ENCODE measurements at regions not wholly inside any gene's neighbourhood (a gene's known extent, or its start where the extent isn't known, plus 50 kb on each side); places are given as distances from the start of the nearest gene placed in this dataset.
A peak's percentile ranks its signal among the peaks of the same experiment; 100 is the strongest.

DNA sequence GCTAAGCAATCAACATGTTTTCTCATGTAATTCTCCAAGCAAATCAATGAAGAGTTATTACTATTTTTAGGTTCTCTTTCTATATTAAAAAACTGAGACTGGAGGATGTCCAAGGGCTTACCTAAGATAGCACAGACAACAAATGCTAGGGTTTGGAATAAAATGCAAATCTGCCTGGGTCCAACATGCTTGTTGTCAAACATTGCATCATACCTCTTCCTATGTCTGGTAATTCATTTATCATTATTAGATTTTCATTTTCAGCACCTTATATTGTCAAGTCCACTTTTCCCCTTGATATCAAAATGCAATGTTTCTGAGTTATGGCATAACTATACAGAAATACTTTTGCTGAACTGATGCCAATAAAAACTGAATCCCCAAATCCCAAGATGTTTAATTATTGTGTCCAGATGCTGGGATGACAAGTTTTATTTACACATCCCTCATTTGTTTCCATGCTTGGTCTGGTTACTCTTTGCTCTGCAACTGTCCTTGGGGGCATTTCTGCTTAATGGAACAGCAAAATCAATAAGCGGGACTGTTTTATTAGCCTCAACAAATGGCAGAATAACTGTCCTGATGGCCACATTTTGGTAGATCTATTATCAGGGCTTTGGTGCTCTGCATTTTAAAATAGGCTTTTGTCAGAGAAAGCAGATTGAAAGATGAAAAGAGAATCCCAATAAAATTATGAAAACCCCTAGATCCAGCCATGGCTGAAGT, 86.0 kb downstream of the C11orf87 start:
- no peak for DNase-seq (ENCODE audit: low read depth)
- no peak for TF ChIP-seq POLR2A (IDR thresholded peaks at IDR 0.05; ENCODE audit: extremely low read depth, insufficient read length)
- TF ChIP-seq, protein P1, sequence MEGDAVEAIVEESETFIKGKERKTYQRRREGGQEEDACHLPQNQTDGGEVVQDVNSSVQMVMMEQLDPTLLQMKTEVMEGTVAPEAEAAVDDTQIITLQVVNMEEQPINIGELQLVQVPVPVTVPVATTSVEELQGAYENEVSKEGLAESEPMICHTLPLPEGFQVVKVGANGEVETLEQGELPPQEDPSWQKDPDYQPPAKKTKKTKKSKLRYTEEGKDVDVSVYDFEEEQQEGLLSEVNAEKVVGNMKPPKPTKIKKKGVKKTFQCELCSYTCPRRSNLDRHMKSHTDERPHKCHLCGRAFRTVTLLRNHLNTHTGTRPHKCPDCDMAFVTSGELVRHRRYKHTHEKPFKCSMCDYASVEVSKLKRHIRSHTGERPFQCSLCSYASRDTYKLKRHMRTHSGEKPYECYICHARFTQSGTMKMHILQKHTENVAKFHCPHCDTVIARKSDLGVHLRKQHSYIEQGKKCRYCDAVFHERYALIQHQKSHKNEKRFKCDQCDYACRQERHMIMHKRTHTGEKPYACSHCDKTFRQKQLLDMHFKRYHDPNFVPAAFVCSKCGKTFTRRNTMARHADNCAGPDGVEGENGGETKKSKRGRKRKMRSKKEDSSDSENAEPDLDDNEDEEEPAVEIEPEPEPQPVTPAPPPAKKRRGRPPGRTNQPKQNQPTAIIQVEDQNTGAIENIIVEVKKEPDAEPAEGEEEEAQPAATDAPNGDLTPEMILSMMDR (IDR thresholded peaks at IDR 0.05; ENCODE audit: low read depth, low read length): no peak
- no peak for TF ChIP-seq MYC (IDR thresholded peaks at IDR 0.05; ENCODE audit: low read depth, low read length)
- no peak overlapping the region for H3K4me3 ChIP-seq (ENCODE audit: low read depth, low read length)

DNA sequence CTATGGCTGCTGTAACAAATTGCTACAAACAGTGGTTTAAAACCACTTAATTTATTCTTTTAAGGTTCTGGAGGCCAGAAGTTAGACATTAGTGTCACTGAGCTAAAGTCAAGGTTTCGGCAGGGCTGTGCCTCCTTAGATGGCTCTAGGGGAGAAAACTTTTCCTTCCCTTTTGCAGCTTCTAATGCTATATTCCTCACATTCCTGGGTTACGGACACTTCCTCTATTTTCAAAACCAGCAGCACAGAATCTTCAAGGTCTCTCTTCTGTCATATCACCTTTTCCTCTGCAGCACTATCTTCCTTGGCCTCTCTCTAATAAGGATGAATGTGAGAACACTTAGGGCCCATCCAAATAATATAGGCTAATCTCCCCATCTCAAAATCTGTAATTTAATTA, 87.0 kb downstream of the C11orf87 start:
- TF ChIP-seq, protein P1 (IDR thresholded peaks at IDR 0.05; ENCODE audit: low read depth, low read length): no peak
- no peak for TF ChIP-seq MAX (IDR thresholded peaks at IDR 0.05; ENCODE audit: low read depth, low read length)
- no peak for TF ChIP-seq MYC (IDR thresholded peaks at IDR 0.05; ENCODE audit: low read depth, low read length)
- no peak for TF ChIP-seq POLR2A (IDR thresholded peaks at IDR 0.05; ENCODE audit: extremely low read depth, insufficient read length)
- no peak for DNase-seq (ENCODE audit: low read depth)
- no peak overlapping the region for H3K4me3 ChIP-seq (ENCODE audit: low read depth, low read length)

GRCh38 chr11:109510316-109510715, 88.3 kb downstream of the C11orf87 start:
- no peak overlapping the region for H3K4me3 ChIP-seq (ENCODE audit: low read depth, low read length)
- no peak for DNase-seq (ENCODE audit: low read depth)
- TF ChIP-seq POLR2A (IDR thresholded peaks at IDR 0.05; ENCODE audit: extremely low read depth, insufficient read length): no peak
- no peak for TF ChIP-seq MAX (IDR thresholded peaks at IDR 0.05; ENCODE audit: low read depth, low read length)
- TF ChIP-seq MYC (IDR thresholded peaks at IDR 0.05; ENCODE audit: low read depth, low read length): no peak
- TF ChIP-seq, protein P1 (IDR thresholded peaks at IDR 0.05; ENCODE audit: low read depth, low read length): no peak

GRCh38 chr11:109511598-109511997, 89.6 kb downstream of the C11orf87 start:
- TF ChIP-seq MYC (IDR thresholded peaks at IDR 0.05; ENCODE audit: low read depth, low read length) (no peak), MAX (IDR thresholded peaks at IDR 0.05; ENCODE audit: low read depth, low read length) (no peak), POLR2A (IDR thresholded peaks at IDR 0.05; ENCODE audit: extremely low read depth, insufficient read length) (no peak)
- TF ChIP-seq, protein P1 (IDR thresholded peaks at IDR 0.05; ENCODE audit: low read depth, low read length): no peak
- H3K4me3 ChIP-seq (ENCODE audit: low read depth, low read length): no peak overlapping the region
- peak; percentile 8 for DNase-seq (ENCODE audit: low read depth)

DNA sequence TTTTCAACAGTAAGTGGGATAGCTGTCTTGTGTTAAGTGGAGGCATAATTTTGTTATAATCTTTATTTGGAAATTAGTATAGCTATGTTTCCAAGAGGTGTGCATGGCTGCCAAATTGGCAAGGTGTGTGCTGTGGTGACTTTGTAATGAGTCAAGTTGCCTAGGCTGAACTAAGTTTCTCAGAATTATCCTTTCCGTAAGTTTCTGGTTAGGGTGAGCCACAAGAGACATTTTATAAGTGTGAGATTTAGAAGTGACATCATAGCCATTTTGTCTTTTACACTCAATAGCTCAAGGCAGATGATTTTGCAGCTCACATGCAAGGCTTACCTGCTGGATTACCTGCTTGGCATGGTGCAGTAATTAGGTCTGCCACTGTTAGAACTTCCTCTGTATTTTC, 90.3 kb downstream of the C11orf87 start:
- DNase-seq (ENCODE audit: low read depth): no peak
- TF ChIP-seq MYC (IDR thresholded peaks at IDR 0.05; ENCODE audit: low read depth, low read length): no peak
- TF ChIP-seq POLR2A (IDR thresholded peaks at IDR 0.05; ENCODE audit: extremely low read depth, insufficient read length): no peak
- TF ChIP-seq, protein P1 (IDR thresholded peaks at IDR 0.05; ENCODE audit: low read depth, low read length): no peak
- TF ChIP-seq MAX (IDR thresholded peaks at IDR 0.05; ENCODE audit: low read depth, low read length): no peak
- no peak overlapping the region for H3K4me3 ChIP-seq (ENCODE audit: low read depth, low read length)
